Activated CD4-positive, alpha-beta T cell treated with anti-CD3 and anti-CD28 coated beads, Interleukin-2, Interleukin-4, amounts not matched to agents 100 ng/mL and 50 ng/mL, durations not matched to agents 16 hours and 8 hours (primary cell): ENCODE measurements at regions not wholly inside any gene's neighbourhood (a gene's known extent, or its start where the extent isn't known, plus 50 kb on each side); places are given as distances from the start of the nearest gene placed in this dataset.
"Not testable (repeated sequence)": the region's sequence is repeated elsewhere in the genome, so short reads cannot be mapped to it uniquely, and the experiment has no call there.

ENCODE experiments used
- DNase-seq: peaks from one replicate; pipeline ENCODE4 v3.0.0-alpha.2; 2020; ENCODE audit warnings: low spot score

DNA sequence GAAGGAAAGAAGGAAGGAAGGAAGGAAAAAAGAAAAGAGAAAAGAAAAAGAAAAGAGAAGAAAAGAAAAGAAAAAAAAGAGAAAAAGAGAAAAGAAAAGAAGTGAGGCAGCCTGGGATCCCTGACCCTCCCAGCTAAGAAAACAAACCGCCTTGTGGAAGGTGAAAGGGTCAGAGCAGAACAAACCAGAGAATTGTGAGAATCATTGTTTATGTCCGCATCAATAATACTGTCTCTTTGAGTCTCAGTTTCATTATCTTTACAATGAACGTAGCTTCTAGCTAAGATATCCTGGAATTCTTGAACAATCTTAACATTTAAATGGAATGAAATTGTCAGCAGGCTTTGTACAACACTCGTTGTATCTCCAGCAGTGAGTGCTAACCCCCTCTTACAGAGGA is 66.4 kb upstream of the SERP2 start:
- DNase-seq, result no peak

DNA sequence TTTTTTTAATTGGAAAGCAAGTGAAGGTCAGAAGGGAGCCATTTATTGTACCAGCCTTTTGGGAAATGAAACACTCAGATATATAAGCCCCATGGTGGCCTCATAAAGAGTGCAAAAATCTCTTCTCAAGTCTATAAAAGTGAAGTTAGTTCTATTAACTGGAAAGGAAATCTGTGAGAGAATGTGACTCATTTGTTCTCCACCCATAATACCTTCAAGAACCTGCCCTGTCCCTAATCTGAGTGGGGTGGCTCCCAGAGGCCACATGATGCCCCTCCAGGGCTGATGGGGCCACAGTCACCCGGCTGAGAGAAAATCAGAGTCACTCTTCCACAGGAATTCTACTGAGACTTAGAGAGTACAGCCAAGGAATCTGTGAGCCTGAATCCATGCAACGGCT is 65.8 kb upstream of the SERP2 start:
- no peak for DNase-seq

DNA sequence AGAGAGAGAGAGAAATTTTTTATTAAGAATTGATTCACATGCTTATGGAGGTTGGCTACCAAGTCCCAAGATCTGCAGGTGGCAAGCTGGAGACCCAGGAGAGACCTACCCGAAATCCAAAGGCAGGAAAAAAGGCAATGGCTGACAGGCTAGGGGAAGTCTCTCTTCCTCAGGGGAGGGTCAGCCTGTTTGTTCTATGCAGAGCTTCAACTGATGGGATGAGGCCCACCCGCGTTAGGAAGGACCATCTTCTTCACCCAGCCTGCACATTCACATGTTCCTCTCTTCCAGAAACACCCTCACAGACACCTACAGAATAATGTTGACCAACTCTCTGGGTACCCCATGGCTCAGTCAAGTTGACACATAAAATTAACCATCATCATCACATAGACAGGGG is 65.3 kb upstream of the SERP2 start:
- DNase-seq, result no peak

DNA sequence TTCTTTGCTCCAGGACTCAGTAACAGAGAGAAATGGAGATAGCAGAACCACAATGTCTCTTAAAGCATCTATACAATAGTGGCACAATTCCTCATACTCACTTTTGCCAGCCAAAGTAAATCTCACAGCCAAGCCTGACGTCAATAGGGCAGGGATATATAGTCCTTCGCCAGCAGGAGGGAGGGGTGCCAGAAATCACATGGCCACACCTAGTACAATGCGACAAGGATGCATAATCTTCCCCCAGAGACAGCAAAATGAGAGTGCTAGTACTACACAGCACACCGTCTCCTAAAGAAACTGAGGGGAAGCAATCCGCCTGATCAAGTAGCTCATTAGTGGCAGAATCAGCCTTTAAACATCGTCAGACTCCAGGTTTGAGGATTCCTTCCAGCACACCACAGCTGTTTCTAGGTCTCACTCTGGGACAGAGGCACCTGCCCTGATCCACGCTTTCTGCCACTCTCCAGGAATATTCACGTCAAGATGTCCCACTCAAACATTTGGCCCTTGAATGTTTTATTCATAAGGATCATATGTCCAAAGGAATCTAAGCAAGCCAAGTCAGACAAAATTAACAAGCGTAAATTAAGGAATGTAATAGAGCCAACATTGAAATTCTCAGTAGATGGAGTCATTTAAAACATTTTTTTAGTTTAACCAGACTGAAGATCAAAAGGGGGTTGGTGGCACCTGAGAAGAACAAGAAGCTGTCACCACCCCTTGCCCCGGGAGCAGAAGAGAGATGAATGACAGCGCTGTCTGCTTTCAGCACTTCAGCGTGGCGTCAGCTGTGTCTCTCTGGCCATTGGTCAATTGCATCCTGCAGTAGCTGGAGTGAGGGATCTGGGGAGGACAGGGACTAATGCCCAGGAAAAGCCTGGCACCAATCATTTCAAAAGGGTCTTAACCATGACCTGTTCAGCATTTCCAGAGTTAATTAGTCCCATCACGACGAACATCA is 63.5 kb upstream of the SERP2 start:
- no peak for DNase-seq

DNA sequence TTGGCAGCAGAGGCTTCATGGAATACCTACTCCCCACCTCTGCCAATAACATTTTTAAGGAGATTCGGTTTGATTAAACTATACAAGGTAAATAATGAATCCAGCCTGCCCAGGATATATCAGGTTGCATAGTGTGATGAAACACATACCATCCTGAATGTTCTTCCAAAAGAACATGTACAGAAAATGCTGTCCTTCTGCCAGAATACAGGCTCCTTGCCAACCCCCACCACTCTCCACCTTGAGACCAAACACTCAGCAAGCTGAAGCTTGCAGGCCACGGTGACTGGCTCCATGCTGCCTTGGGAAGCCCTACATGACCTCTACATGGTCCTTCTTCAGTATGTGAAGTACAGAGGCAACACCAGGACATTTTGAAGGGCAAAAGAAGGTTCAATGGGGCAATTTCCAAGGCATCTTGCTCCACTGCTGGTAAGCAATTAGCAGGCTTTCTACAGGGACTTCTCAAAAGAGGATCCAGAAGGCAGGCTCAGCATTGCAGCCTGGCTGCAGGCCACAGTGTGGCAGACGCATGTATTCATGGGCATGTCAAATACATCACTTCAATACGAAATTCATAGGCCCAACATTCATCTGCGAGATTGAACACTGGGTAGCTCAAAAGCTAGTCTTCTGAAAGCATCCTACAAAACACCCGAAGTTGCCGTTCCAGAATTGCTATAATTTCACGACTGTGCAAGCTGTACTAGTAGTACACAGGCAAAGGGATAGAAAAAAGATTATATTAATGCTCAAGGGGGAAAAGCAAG is 62.4 kb upstream of the SERP2 start:
- DNase-seq, result no peak

DNA sequence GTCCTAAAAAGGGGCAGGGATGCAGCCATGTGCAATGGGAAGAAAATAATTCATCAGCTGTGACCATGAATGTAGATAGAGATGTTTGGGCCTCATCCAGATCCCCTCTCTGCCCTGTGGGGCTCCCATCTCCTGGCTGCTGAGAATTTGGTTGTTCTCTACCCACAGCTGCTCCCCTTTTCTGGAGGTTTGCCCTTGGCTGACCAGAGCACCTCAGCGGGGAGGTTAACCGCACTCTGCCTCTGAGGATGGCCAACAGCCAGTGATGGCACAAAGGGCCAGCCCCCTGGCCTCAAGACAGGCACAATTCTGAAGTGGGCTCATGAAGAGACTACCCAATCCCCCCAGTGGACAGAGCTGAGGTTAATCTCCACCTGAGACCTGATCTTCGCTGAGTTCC is 61.5 kb upstream of the SERP2 start:
- DNase-seq, result no peak

DNA sequence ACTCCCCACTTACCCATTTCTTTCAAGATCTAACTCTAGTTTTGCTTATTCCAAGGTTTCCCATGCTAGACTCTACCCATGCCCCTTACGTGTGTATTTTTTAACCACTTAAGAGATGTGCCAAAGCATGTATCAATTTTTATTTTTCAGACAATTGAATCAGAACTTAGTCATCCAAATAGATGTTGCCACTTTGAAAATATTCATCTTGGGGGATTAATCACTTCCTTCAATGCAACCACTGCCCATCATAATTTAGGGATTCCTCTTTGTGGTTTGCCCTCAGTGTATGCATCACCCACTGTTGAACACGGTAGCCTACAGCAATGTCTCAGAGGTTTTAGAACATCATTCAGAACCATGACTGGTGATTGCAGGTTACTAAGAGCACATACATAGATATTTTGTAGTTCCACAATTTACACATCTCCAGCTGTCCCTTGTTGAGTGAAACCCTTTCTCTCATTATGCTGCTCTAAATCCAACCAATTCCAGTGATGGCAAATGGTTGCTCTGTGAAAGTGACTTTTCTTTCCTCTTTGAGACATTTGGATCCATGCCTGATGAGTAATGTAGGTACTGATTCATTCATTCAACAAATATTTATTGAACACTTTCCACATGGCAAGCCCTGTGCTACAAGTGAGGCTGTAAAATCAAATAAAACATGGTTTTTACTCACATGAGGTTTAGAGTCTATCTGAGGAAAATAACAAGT is 60.6 kb upstream of the SERP2 start:
- peak; percentile 47 for DNase-seq

DNA sequence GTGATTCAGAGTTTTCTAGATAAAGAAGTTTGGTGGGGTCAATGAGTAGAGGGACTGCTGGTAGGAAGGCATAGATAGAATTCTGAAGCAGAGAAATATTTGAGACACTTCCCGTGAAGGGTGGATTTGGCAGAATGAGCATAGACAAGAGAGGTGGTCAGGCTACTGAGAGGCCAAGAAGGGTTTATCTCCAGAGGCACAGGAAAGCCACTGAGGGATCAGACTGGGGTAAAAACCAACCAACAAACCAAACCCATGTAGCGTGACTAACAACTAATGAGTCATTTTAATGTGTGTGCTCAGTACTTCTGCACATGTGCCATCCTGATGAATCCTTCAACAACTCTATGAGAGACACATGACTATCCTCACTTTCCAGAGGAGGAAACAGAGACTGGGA is 60.0 kb upstream of the SERP2 start:
- DNase-seq, result no peak

DNA sequence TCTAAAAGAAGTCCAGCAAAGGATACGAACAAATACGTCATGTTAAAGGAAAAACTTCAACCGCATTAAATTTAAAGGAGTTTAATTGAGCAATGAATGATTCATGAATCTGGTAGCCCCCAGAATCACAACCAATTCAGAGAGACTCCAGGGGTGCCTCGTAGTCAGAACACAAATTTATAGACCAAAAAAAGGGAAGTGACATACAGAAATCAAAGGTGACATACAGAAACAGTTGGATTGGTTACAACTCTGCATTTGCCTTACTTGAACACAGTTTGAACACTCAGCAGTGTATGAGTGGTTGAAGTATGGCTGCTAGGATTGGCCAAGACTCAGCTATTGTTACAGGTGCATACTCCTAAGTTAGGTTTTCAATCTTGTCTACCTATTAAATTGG is 59.5 kb upstream of the SERP2 start:
- not testable (repeated sequence) for DNase-seq

DNA sequence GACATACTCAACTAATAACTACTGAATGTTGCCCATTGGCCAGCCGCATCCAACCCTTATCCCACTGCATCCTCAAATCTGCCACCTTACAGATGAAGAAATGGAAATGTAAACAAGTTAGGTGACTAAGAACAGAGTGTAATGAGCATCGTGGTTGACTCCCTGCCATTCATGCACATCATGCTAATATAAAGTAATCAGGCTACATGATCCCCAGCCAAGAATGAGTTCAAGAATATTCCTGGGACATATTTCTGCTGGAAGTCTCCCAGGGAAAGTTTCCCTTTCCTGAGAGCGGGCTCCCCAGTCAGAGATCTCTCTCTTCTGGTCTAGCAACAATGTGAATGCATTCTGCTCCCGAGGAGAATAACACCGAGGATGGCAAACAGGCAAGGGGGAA is 55.9 kb upstream of the SERP2 start:
- DNase-seq, result no peak

DNA sequence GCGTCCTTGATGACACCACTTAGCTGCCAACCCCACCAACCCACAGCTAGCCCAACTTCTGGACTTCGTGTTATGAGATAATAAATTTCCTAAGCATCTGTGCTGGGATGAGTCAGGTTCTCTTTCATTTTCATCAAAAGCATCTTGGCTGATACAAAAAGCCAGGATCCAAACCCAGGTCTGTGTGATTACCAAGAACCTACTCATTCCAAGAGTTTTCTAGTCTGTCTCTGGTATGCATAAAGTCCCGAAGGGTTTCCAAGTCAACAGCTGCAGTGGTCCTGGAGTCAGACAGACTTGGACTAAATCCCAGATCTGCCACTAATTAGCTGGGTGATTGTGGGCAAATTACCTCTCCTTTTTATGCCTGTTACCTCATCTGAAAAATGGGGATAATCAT is 55.5 kb upstream of the SERP2 start:
- no peak for DNase-seq

DNA sequence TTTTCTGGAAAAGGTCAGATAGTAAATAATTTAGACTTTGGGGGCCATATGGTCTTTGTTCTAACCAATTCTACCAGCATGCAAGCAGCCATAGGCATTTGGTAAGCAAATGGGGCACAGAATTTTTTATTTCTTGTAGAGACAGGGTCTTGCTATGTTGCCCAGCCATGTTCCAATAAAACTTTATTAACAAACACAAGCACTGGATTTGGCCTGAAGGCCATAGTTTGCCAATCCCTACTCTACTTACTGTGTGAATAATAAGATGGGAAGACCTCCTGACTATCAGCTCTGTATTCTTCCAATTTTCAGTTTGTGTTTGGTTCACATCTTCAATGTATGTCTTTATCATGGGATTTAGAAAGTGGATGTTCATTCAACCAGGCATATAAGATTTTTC is 53.0 kb upstream of the SERP2 start:
- DNase-seq, result no peak

DNA sequence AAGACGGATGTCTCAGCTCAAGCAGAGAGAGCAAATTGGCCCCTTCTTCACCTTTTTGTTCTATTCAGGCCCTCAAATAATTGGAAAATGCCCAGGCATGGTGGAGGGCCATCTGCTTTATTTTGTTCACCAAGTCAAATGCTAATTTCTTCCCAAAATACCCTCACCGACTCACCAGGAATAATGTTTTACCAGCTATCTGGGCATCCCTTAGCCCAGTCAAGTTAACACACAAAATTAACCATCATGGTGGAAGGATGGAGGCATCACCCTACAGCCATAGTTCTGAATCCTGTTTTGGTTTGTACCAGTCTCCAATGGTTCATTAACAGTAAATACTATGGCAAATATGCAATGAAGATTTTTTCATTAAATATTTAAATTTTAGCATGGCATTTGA is 51.7 kb upstream of the SERP2 start:
- DNase-seq, result no peak

DNA sequence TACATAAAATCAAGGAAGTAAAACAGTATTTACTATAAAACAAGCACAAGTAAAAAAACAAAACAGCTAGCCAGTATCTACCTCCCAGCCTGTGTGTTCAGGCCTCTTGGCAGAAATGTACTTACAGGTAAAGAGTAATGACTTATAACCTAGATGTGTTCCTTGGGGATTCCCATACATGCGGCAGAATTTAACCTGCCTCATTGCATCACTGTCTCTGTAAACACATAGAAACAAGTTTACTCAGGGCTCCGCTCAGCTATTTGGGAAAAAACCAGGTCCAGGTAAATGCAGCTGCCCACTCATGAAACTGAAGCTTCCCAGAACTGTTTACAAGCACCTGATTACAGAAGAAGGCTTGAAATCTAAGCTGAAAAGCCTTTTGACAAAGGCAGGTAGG is 50.7 kb upstream of the SERP2 start:
- no peak for DNase-seq

DNA sequence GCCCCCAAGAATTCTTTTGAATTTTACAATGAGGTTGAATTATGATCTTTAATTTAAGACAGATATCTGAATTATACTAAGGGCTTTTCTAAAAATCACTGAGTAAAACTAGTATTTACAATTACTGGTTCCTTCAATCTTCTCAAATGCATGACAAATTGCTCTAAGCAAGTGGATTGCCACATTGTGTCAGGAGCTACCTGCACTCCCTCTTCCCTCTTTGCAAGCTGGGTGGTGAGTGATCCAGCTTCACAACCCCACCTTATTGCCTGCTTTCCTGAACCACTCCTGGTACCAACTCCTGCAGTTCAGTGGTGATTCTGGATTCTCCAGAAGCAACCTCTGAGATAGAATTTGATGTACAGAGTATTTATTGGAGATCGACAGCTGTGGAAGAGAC is 49.9 kb upstream of the SERP2 start:
- no peak for DNase-seq
